ENCODE measurements at regions not wholly inside any gene's neighbourhood (a gene's known extent, or its start where the extent isn't known, plus 50 kb on each side); places are given as distances from the start of the nearest gene placed in this dataset.
A peak's percentile ranks its signal among the peaks of the same experiment; 100 is the strongest.

- Histone ChIP-seq H3K27ac (ENCODE audit: low read depth, low read length) (no peak overlapping the region), H3K4me1 (ENCODE audit: control insufficient read depth in 2 of 2, insufficient read depth in 2 of 2, low read length in 2 of 2) (no peaks in the 10 kb centered on the region), H3K27me3 (ENCODE audit: control insufficient read depth in 2 of 2, insufficient read depth in 2 of 2, low read length in 2 of 2) (no peaks in the 10 kb centered on the region), H3K36me3 (ENCODE audit: control insufficient read depth in 2 of 3, insufficient read depth in 3 of 3, low read length in 3 of 3) (no peaks in the 10 kb centered on the region), H3K4me3 (ENCODE audit: low read length) (no peak overlapping the region), H3K9me3 (ENCODE audit: control insufficient read depth in 2 of 3, low read length in 3 of 3) (no peaks in the 10 kb centered on the region)
- POLR2A ChIA-PET = no interaction called here
- DNase-seq (no peak), ATAC-seq (no peak)
- Mint-ChIP-seq H3K4me3 (no peak overlapping the region), H3K27ac (no peak overlapping the region), H3K36me3 (no peaks in the 10 kb centered on the region), H3K9me3 (peaks cover 0 to 4% (median 0%) of the 10 kb centered on the region in 11 donors), H3K4me1 (peaks cover 0 to 2% (median 0%) of the 10 kb centered on the region in 7 donors), H3K27me3 (peaks cover 6 to 14% (median 11%) of the 10 kb centered on the region in 5 donors)
- CTCF ChIA-PET = no interaction called here
- intact Hi-C loops (cut with micrococcal nuclease) = no loop called here
Measured at GRCh38 chr2:157168501-157168900, 89.0 kb upstream of the GALNT5 start.

- Histone ChIP-seq H3K9me3 (ENCODE audit: control insufficient read depth in 2 of 3, low read length in 3 of 3) (no peaks in the 10 kb centered on the region), H3K36me3 (ENCODE audit: control insufficient read depth in 2 of 3, insufficient read depth in 3 of 3, low read length in 3 of 3) (no peaks in the 10 kb centered on the region), H3K4me1 (ENCODE audit: control insufficient read depth in 2 of 2, insufficient read depth in 2 of 2, low read length in 2 of 2) (no peaks in the 10 kb centered on the region), H3K27ac (ENCODE audit: low read depth, low read length) (no peak overlapping the region), H3K27me3 (ENCODE audit: control insufficient read depth in 2 of 2, insufficient read depth in 2 of 2, low read length in 2 of 2) (no peaks in the 10 kb centered on the region), H3K4me3 (ENCODE audit: low read length) (no peak overlapping the region)
- H3K27me3 Mint-ChIP-seq = peaks cover 9 to 19% (median 17%) of the 10 kb centered on the region in 5 donors
- DNase-seq (no peak), ATAC-seq (peak; percentile 37)
- H3K4me1 Mint-ChIP-seq = peaks cover 0 to 2% (median 0%) of the 10 kb centered on the region in 7 donors
- no peak overlapping the region for H3K4me3 Mint-ChIP-seq
- intact Hi-C loops (cut with micrococcal nuclease) = no loop called here
- no peak overlapping the region for H3K27ac Mint-ChIP-seq
- ChIA-PET CTCF (no interaction called here), POLR2A (interaction anchor here (0.6 kb wide), 1 partner anchor 64 kb away, joined by 3 read pairs; no protein-coding TSS in a partner anchor)
- peaks cover 0 to 2% (median 0%) of the 10 kb centered on the region in 11 donors for H3K9me3 Mint-ChIP-seq
- H3K36me3 Mint-ChIP-seq = no peaks in the 10 kb centered on the region
Measured at GRCh38 chr2:157169889-157170288, 87.6 kb upstream of the GALNT5 start.

GRCh38 chr2:157170299-157170698 is 87.2 kb upstream of the GALNT5 start:
- peaks cover 0 to 2% (median 0%) of the 10 kb centered on the region in 7 donors for H3K4me1 Mint-ChIP-seq
- H3K4me3 Mint-ChIP-seq = no peak overlapping the region
- ChIA-PET CTCF (no interaction called here), POLR2A (no interaction called here)
- DNase-seq (no peak), ATAC-seq (no peak)
- H3K36me3 Mint-ChIP-seq = no peaks in the 10 kb centered on the region
- peaks cover 0 to 2% (median 0%) of the 10 kb centered on the region in 11 donors for H3K9me3 Mint-ChIP-seq
- no peak overlapping the region for H3K27ac Mint-ChIP-seq
- H3K4me3 ChIP-seq (ENCODE audit: low read length) = no peak overlapping the region
- intact Hi-C loops (cut with micrococcal nuclease) = no loop called here
- H3K27me3 ChIP-seq (ENCODE audit: control insufficient read depth in 2 of 2, insufficient read depth in 2 of 2, low read length in 2 of 2) = no peaks in the 10 kb centered on the region
- no peak overlapping the region for H3K27ac ChIP-seq (ENCODE audit: low read depth, low read length)
- H3K4me1 ChIP-seq (ENCODE audit: control insufficient read depth in 2 of 2, insufficient read depth in 2 of 2, low read length in 2 of 2) = no peaks in the 10 kb centered on the region
- H3K36me3 ChIP-seq (ENCODE audit: control insufficient read depth in 2 of 3, insufficient read depth in 3 of 3, low read length in 3 of 3) = no peaks in the 10 kb centered on the region
- no peaks in the 10 kb centered on the region for H3K9me3 ChIP-seq (ENCODE audit: control insufficient read depth in 2 of 3, low read length in 3 of 3)
- H3K27me3 Mint-ChIP-seq = peaks cover 10 to 19% (median 17%) of the 10 kb centered on the region in 5 donors

- Mint-ChIP-seq H3K36me3 (no peaks in the 10 kb centered on the region), H3K27me3 (peaks cover 12 to 19% (median 14%) of the 10 kb centered on the region in 5 donors), H3K27ac (no peak overlapping the region), H3K9me3 (peaks cover 0 to 2% (median 0%) of the 10 kb centered on the region in 11 donors), H3K4me3 (no peak overlapping the region), H3K4me1 (no peaks in the 10 kb centered on the region)
- DNase-seq (no peak), ATAC-seq (no peak)
- Histone ChIP-seq H3K4me1 (ENCODE audit: control insufficient read depth in 2 of 2, insufficient read depth in 2 of 2, low read length in 2 of 2) (no peaks in the 10 kb centered on the region), H3K9me3 (ENCODE audit: control insufficient read depth in 2 of 3, low read length in 3 of 3) (no peaks in the 10 kb centered on the region), H3K36me3 (ENCODE audit: control insufficient read depth in 2 of 3, insufficient read depth in 3 of 3, low read length in 3 of 3) (no peaks in the 10 kb centered on the region), H3K27me3 (ENCODE audit: control insufficient read depth in 2 of 2, insufficient read depth in 2 of 2, low read length in 2 of 2) (no peaks in the 10 kb centered on the region), H3K4me3 (ENCODE audit: low read length) (no peak overlapping the region), H3K27ac (ENCODE audit: low read depth, low read length) (no peak overlapping the region)
- POLR2A ChIA-PET = no interaction called here
- intact Hi-C loops (cut with micrococcal nuclease) = no loop called here
- CTCF ChIA-PET = no interaction called here
Measured at GRCh38 chr2:157172239-157172638, 85.3 kb upstream of the GALNT5 start.

GRCh38 chr2:157172866-157173578 is 84.5 kb upstream of the GALNT5 start:
- Histone ChIP-seq H3K9me3 (ENCODE audit: control insufficient read depth in 2 of 3, low read length in 3 of 3) (no peaks in the 10 kb centered on the region), H3K36me3 (ENCODE audit: control insufficient read depth in 2 of 3, insufficient read depth in 3 of 3, low read length in 3 of 3) (no peaks in the 10 kb centered on the region), H3K4me3 (ENCODE audit: low read length) (no peak overlapping the region), H3K4me1 (ENCODE audit: control insufficient read depth in 2 of 2, insufficient read depth in 2 of 2, low read length in 2 of 2) (no peaks in the 10 kb centered on the region), H3K27ac (ENCODE audit: low read depth, low read length) (no peak overlapping the region), H3K27me3 (ENCODE audit: control insufficient read depth in 2 of 2, insufficient read depth in 2 of 2, low read length in 2 of 2) (no peaks in the 10 kb centered on the region)
- CTCF ChIA-PET = no interaction called here
- POLR2A ChIA-PET = no interaction called here
- Mint-ChIP-seq H3K4me1 (no peaks in the 10 kb centered on the region), H3K27ac (no peak overlapping the region), H3K4me3 (no peak overlapping the region), H3K9me3 (peaks cover 0 to 2% (median 0%) of the 10 kb centered on the region in 11 donors), H3K36me3 (no peaks in the 10 kb centered on the region), H3K27me3 (peaks cover 6 to 15% (median 14%) of the 10 kb centered on the region in 5 donors)
- intact Hi-C loops (cut with micrococcal nuclease) = no loop called here
- ATAC-seq (no peak), DNase-seq (no peak)

- intact Hi-C loops (cut with micrococcal nuclease) = no loop called here
- Histone ChIP-seq H3K4me3 (ENCODE audit: low read length) (no peak overlapping the region), H3K36me3 (ENCODE audit: control insufficient read depth in 2 of 3, insufficient read depth in 3 of 3, low read length in 3 of 3) (no peaks in the 10 kb centered on the region), H3K27me3 (ENCODE audit: control insufficient read depth in 2 of 2, insufficient read depth in 2 of 2, low read length in 2 of 2) (no peaks in the 10 kb centered on the region), H3K9me3 (ENCODE audit: control insufficient read depth in 2 of 3, low read length in 3 of 3) (no peaks in the 10 kb centered on the region), H3K4me1 (ENCODE audit: control insufficient read depth in 2 of 2, insufficient read depth in 2 of 2, low read length in 2 of 2) (no peaks in the 10 kb centered on the region), H3K27ac (ENCODE audit: low read depth, low read length) (no peak overlapping the region)
- Mint-ChIP-seq H3K4me1 (no peaks in the 10 kb centered on the region), H3K27ac (no peak overlapping the region), H3K4me3 (no peak overlapping the region), H3K27me3 (peaks cover 8 to 15% (median 14%) of the 10 kb centered on the region in 5 donors), H3K36me3 (no peaks in the 10 kb centered on the region), H3K9me3 (peaks cover 0 to 2% (median 0%) of the 10 kb centered on the region in 11 donors)
- DNase-seq = no peak
- ChIA-PET CTCF (no interaction called here), POLR2A (no interaction called here)
- ATAC-seq = no peak
Measured at GRCh38 chr2:157173740-157174184, 83.7 kb upstream of the GALNT5 start.

GRCh38 chr2:157174321-157174720 is 83.2 kb upstream of the GALNT5 start:
- CTCF ChIA-PET = no interaction called here

More at GRCh38 chr2:157174321-157174720, 83.2 kb upstream of the GALNT5 start:
- H3K9me3 Mint-ChIP-seq = peaks cover 0 to 2% (median 0%) of the 10 kb centered on the region in 11 donors
- H3K36me3 Mint-ChIP-seq = no peaks in the 10 kb centered on the region
- no peak overlapping the region for H3K4me3 ChIP-seq (ENCODE audit: low read length)
- POLR2A ChIA-PET = no interaction called here
- H3K27me3 ChIP-seq (ENCODE audit: control insufficient read depth in 2 of 2, insufficient read depth in 2 of 2, low read length in 2 of 2) = no peaks in the 10 kb centered on the region
- no peaks in the 10 kb centered on the region for H3K36me3 ChIP-seq (ENCODE audit: control insufficient read depth in 2 of 3, insufficient read depth in 3 of 3, low read length in 3 of 3)
- peaks cover 0 to 1% (median 0%) of the 10 kb centered on the region in 7 donors for H3K4me1 Mint-ChIP-seq
- H3K27ac ChIP-seq (ENCODE audit: low read depth, low read length) = no peak overlapping the region
- H3K4me1 ChIP-seq (ENCODE audit: control insufficient read depth in 2 of 2, insufficient read depth in 2 of 2, low read length in 2 of 2) = no peaks in the 10 kb centered on the region
- intact Hi-C loops (cut with micrococcal nuclease) = no loop called here
- H3K4me3 Mint-ChIP-seq = no peak overlapping the region
- peaks cover 10 to 18% (median 15%) of the 10 kb centered on the region in 5 donors for H3K27me3 Mint-ChIP-seq
- no peak for DNase-seq
- no peaks in the 10 kb centered on the region for H3K9me3 ChIP-seq (ENCODE audit: control insufficient read depth in 2 of 3, low read length in 3 of 3)
- H3K27ac Mint-ChIP-seq = no peak overlapping the region
- ATAC-seq = no peak
